ENCODE measurements at regions not wholly inside any gene's neighbourhood (a gene's known extent, or its start where the extent isn't known, plus 50 kb on each side); places are given as distances from the start of the nearest gene placed in this dataset.

DNA sequence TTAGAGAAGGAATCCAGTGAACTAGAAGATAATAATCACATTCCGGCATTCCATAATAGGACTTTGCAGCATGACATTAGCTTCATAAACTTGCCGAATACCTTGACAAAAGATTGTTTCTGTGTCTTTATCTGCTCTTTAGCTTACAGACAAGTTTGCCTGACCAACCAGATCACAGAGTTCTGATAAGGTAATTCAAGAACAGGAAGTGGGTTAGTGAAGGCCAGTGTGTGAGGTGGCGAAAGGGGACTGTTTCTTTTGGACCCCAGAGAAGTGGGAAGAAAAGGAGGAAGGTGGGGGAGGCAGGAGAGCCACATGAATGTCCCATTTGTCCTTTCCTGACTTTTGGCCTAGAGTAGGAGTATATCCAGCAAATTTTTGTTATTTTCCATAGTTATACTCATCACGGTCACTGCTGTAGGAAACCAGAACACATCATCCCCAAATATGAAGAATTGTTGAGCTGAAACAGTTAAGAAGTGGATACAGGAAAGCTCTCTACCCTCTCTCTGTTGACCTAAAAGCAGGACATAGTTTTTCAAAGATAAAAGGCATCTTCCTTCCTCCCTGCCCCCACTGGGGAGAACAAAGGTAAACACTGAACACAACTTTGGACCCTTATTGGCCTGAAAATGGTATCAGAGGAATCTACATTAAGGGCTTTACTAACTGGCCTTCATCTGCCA is 72.4 kb upstream of the TNFAIP3 start:
- no peak for TF ChIP-seq EZH2 (IDR thresholded peaks at IDR 0.05)
- TF ChIP-seq FOXP2 (optimal IDR thresholded peaks at IDR 0.05; ENCODE audit: control extremely low read depth, extremely low read length, insufficient read depth) = no peak
- no peak for TF ChIP-seq POLR2AphosphoS5 (IDR thresholded peaks at IDR 0.05; ENCODE audit: borderline replicate concordance, low read depth, low read length)
